Stimulated activated CD4-positive, alpha-beta T cell treated with anti-CD3 and anti-CD28 coated beads, Interleukin-12 subunit alpha, Interleukin-12 subunit beta, amount 100 ng/mL, for 48 hours (primary cell): ENCODE measurements at regions not wholly inside any gene's neighbourhood (a gene's known extent, or its start where the extent isn't known, plus 50 kb on each side); places are given as distances from the start of the nearest gene placed in this dataset.
"Not testable (repeated sequence)": the region's sequence is repeated elsewhere in the genome, so short reads cannot be mapped to it uniquely, and the experiment has no call there.

Experiments
- DNase-seq, 3 donors: peaks; one replicate each; pipeline ENCODE4 v3.0.0-alpha.2; 2020; ENCODE audit warnings: low read depth in 2 of 3, low spot score in 1 of 3

GRCh38 chr9:99622679-99623078, 199.0 kb upstream of the NR4A3 start:
- DNase-seq: no peak

- no peak for DNase-seq
Observed at GRCh38 chr9:99623780-99624364, 197.8 kb upstream of the NR4A3 start.

DNA sequence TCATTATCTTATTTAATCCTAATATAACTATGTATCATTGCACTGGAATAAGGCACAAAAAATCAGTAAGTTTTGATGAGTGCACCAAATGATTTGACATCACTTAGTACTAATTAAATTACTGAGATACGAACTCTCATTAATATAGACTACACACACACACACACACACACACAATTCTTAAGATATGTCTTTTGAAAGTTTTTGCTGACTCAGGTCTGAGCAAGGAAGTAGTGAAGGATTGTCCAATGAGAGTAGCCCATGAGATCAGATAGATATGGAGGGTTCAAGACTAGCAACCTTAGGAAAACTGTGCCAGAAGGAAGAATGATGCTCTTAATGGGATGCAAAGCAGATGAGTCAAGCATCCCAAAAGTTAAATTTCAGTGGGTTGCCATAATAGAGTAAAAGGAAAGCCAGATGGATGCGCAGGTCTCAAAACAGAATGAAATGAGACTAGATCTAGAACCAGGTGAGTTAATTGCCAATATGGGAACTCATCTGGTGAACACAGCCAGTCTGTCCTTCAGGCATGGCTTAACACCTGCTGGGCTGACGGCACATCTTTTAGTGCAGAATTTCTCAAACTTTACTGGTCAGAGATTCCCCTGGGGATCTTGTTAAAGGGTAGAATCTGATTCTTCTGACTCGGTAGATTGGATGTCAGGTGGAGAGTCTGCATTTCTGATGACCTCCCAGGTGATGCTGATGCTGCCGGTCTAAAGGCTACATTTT, 197.0 kb upstream of the NR4A3 start:
- no peak for DNase-seq

- DNase-seq: no peak
Observed at GRCh38 chr9:99626426-99626825, 195.3 kb upstream of the NR4A3 start.

DNA sequence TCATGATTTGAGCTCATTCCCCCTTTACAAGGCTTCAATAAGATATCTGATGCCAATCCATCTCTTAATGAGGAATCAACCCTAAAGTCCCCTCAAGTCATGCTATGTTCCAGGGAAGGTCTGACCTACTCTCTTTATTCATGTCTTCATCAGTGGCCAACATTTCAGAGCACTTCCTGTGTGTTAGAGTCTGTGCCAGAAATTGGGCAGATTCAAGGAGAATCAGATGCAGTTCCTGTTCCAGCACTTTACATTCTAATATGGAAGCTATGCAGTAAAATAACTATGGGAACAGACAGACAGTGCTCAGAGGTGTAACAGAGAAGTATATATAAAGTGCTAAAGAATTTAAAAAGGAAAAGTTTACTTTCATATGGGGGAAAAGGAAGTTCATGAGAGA, 193.4 kb upstream of the NR4A3 start:
- DNase-seq: no peak

GRCh38 chr9:99628849-99629620, 192.7 kb upstream of the NR4A3 start:
- DNase-seq: no peak

DNA sequence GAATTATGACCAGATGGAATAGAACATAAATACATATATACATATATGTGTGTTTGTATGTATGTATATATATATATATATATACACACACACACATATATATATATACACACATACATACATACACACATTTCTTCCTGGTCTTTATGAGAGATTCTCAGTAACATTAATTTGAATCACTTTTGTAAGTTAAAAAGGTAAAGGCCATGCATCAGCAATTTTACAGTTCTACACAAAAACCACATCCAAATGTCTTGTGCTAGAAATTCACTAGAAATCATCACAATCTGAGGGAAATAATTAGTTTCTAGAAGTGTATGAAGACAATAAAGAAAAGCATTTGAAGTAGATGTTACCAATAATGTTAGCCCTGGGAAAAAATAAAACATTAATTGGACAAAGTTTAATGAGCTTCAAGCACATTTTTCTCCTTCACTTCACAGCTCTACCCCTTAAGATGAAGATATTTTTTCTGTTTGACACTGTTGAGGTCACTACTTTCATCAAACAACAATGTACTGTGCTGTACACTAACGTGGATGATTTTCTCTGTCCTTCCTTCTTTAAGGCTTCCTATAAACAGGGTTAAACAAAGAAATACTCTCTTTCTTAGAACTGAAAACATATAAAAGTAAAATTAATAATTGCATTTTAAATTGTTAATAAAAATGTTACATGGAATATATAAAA, 189.2 kb upstream of the NR4A3 start:
- no peak for DNase-seq

DNA sequence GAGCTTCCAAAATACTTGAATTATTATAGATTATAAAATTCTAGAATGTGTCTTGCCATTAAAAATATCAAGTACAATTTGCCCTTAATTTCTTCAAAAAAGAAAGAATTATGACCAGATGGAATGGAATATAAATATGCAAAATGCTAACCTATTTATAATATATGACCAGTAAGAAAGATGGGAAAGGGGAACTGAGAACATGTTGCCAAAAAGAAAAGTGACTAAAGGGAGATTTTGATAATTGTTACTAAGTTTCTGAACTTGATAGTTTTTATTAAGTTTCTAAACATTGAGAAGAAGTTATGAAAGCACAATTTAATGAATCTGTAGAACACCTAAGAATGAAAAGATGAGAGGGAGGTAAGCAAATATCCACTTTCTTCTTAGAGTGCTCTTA, 188.4 kb upstream of the NR4A3 start:
- DNase-seq: no peak

GRCh38 chr9:99634186-99634585, 187.5 kb upstream of the NR4A3 start:
- no peak for DNase-seq

- no peak for DNase-seq
Observed at GRCh38 chr9:99635032-99635431, 186.7 kb upstream of the NR4A3 start.

GRCh38 chr9:99637641-99638040, 184.0 kb upstream of the NR4A3 start:
- DNase-seq: no peak

DNA sequence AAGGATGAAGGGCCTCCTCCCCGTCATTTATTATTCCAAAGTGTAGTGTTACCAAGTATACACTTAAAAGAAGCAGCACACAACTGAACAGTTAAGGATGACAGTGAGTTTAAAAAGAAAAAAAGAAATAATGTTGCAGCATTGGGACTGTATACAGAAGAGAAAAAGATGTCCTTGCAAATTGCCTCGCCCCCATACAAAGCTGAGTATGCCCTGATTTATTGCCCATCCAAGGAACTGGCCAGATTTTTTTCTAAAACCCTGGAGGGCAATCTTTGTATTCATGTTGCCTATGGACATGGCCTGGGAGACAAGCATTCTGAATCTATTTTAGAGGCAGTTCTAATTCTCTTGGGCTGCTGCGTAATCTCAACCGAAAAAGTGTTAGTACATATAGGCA, 182.7 kb upstream of the NR4A3 start:
- DNase-seq: no peak

GRCh38 chr9:99647604-99648003, 174.1 kb upstream of the NR4A3 start:
- no peak for DNase-seq

DNA sequence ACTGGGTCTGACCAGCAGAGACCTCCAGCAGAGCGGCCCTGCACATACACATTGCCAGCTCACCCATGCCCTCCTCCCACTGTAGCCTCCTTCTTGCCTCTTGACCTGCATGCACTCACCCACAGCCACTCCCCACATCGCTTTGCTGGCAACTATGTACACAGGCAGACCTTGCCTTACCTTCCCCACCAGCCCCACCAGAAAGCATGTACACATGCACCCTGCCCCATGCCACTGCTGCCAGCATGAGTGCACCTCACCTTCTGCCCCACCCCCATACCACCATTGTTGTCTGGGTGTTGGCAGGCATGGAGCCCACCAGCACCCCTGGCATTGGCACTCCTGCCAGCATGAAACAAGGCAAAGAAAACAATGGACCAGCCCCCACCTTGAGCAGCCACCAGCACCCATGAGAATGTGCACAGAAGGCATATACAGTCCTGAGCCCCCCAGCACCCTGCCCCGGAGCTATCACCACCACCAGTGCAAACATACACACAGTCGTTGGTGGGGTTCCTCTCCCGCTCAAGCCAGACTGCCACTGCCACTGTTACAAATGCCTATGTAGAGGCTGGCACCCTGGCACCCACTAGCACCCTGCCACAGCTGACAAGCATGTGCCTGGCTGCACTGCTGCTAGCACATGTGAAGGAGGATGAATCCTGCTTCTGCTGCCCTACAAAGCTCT, 171.4 kb upstream of the NR4A3 start:
- no peak for DNase-seq

DNA sequence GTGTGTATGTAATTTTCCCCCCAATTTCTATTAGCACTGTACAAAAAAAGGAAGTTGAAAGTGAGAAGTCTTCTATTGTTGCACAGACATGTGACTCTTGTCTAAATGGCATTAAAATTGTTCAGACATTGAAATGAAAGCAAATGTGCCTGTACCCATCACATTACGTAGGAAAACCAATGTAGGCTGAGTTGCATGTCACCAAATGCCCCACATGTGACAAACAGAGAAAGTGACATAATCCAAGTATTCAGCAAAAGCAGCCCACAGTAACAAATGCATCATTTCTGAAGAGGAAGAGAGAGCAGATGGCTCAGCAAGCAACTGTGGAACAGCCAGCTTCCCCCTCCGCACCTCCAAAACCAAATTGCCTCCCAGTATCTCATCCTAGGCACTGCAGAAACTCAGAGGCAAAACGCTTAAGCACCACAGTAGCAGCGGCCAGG, 161.5 kb upstream of the NR4A3 start:
- no peak for DNase-seq

DNA sequence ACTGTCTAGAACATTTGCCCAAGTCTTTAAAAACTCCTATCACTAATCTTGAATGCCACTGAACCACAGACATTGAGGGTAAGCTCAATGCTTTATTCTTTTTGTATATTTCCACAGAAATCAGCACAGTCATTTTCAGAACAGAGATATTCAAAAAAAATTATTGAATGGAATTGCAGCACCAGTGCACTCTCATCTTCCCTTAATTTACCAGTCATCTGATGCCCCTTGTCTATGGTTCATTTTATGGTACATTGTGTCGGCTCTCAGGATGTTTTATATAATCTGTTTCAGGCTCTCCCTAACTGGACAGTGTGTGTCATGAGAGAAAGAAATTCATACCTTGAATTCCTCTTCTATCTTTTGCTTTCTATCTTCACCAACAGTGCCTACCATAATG, 158.4 kb upstream of the NR4A3 start:
- DNase-seq: no peak

GRCh38 chr9:99663856-99664255, 157.8 kb upstream of the NR4A3 start:
- no peak for DNase-seq

DNA sequence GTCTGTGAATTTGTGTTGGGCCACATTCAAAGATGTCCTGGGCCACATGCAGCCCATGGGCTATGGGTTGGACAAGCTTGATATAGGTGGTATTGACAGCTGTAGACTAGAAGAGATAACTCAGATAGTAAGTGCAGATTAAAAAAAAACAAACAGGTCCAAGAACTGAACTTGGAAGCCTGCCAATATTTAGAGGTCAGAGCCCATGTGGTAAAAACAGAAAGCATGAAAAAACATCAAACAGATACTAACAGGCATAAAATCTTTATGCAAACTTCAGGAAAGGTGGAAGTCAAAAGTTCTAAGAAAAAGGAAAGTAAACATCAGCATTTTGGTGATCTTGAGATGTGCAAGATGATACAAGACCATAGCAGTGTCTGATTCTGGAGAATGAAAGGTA, 155.1 kb upstream of the NR4A3 start:
- DNase-seq: no peak

GRCh38 chr9:99670886-99671285, 150.8 kb upstream of the NR4A3 start:
- not testable (repeated sequence) for DNase-seq

GRCh38 chr9:99677281-99677680, 144.4 kb upstream of the NR4A3 start:
- no peak for DNase-seq

GRCh38 chr9:99678566-99678965, 143.1 kb upstream of the NR4A3 start:
- DNase-seq: no peak
